ENCODE measurements at regions not wholly inside any gene's neighbourhood (a gene's known extent, or its start where the extent isn't known, plus 50 kb on each side); places are given as distances from the start of the nearest gene placed in this dataset.
"Not testable (repeated sequence)": the region's sequence is repeated elsewhere in the genome, so short reads cannot be mapped to it uniquely, and the experiment has no call there.

DNA sequence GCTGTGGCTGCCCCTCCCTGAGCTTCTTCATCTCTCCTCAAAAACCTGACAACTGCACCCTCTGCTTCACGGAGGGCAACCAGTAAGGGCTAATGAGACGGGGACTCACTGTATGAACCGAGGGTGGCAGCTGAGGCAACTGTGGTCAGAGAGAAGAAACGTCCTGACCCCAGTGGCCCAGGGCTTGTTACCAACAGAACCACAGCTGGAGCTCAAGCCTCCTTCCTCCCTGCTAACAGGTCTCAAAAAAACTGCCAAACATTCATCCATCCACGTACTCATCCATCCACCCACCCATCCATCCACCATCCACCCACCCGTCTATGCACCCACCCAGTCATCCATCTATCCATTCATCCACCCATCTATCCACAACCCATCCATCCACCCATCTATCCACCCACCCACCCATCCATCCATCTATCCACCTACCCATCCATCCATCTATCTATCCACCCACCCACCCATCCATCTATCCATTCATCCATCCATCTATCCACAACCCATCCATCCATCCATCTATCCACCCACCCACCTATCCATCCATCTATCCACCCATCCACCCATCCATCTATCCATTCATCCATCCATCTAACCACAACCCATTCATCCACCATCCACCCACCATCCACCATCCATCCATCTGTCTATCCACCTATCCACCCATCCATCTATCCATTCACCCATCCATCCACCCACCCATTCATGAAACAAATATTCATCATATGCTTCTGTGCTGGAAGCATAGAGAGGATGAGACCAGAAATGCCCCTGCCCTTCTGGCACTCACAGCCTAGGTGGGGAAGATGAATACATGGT lies 111.7 kb downstream of the PDGFA start:
- Mint-ChIP-seq H3K4me1 (peaks cover 2% of the 10 kb centered on the region), H3K9me3 (no peaks in the 10 kb centered on the region), H3K36me3 (ENCODE audit: low read depth) (no peaks in the 10 kb centered on the region), H3K27me3 (peaks cover 7% of the 10 kb centered on the region), H3K27ac (no peak overlapping the region), H3K4me3 (no peak overlapping the region)
- ChIA-PET POLR2A (no interaction called here), CTCF (no interaction called here)
- DNase-seq (no peak), ATAC-seq (ENCODE audit: low read depth) (no peak)
- intact Hi-C loops (cut with micrococcal nuclease): no loop called here
- TF ChIP-seq, protein P1, sequence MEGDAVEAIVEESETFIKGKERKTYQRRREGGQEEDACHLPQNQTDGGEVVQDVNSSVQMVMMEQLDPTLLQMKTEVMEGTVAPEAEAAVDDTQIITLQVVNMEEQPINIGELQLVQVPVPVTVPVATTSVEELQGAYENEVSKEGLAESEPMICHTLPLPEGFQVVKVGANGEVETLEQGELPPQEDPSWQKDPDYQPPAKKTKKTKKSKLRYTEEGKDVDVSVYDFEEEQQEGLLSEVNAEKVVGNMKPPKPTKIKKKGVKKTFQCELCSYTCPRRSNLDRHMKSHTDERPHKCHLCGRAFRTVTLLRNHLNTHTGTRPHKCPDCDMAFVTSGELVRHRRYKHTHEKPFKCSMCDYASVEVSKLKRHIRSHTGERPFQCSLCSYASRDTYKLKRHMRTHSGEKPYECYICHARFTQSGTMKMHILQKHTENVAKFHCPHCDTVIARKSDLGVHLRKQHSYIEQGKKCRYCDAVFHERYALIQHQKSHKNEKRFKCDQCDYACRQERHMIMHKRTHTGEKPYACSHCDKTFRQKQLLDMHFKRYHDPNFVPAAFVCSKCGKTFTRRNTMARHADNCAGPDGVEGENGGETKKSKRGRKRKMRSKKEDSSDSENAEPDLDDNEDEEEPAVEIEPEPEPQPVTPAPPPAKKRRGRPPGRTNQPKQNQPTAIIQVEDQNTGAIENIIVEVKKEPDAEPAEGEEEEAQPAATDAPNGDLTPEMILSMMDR (IDR thresholded peaks at IDR 0.05): no peak

- Mint-ChIP-seq H3K27ac (no peak overlapping the region), H3K4me1 (peaks cover 2% of the 10 kb centered on the region), H3K9me3 (no peaks in the 10 kb centered on the region), H3K36me3 (ENCODE audit: low read depth) (no peaks in the 10 kb centered on the region), H3K27me3 (peaks cover 7% of the 10 kb centered on the region), H3K4me3 (no peak overlapping the region)
- ChIA-PET POLR2A (no interaction called here), CTCF (no interaction called here)
- peak; percentile 9 for DNase-seq
- TF ChIP-seq, protein P1 (IDR thresholded peaks at IDR 0.05): no peak
- intact Hi-C loops (cut with micrococcal nuclease): no loop called here
- no peak for ATAC-seq (ENCODE audit: low read depth)
Observed at GRCh38 chr7:408751-409311, 110.8 kb downstream of the PDGFA start.

GRCh38 chr7:409339-410281 lies 110.0 kb downstream of the PDGFA start:
- Mint-ChIP-seq H3K27me3 (peaks cover 7% of the 10 kb centered on the region), H3K9me3 (no peaks in the 10 kb centered on the region), H3K4me3 (no peak overlapping the region), H3K36me3 (ENCODE audit: low read depth) (no peaks in the 10 kb centered on the region), H3K4me1 (peaks cover 2% of the 10 kb centered on the region), H3K27ac (no peak overlapping the region)
- CTCF ChIA-PET: no interaction called here
- intact Hi-C loops (cut with micrococcal nuclease): no loop called here
- ATAC-seq (ENCODE audit: low read depth): no peak
- peak; percentile 10 for DNase-seq
- TF ChIP-seq, protein P1 (IDR thresholded peaks at IDR 0.05): no peak
- POLR2A ChIA-PET: no interaction called here

DNA sequence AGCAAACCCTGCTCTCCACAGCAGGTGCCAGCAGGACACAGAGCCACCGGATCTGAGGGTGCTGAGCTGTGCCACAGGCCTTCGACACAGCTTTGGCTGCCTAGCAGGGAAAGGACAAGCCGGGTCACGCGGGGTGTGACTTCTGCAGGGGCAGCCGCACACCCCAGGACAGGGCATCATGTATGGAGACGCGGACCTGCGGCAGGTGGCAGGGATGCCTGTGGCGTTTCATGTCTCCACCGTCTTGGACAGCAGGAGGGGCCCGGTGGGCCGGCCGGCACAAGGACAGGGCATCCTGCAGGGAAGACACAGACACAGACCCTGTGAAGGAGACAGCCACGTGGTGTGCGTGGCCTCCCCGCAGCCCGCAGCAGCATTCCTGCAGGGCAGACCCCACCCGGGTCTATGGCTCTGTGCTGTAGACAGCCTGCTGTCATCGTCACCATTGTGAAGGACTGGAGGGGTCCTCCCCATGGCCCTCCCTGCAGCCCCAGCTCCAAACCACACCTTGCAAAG lies 109.2 kb downstream of the PDGFA start:
- intact Hi-C loops (cut with micrococcal nuclease): no loop called here
- TF ChIP-seq, protein P1 (IDR thresholded peaks at IDR 0.05): no peak
- no peak overlapping the region for H3K27ac Mint-ChIP-seq
- ChIA-PET CTCF (no interaction called here), POLR2A (no interaction called here)
- peaks cover 2% of the 10 kb centered on the region for H3K4me1 Mint-ChIP-seq
- H3K36me3 Mint-ChIP-seq (ENCODE audit: low read depth): no peaks in the 10 kb centered on the region
- DNase-seq (peak; percentile 11), ATAC-seq (ENCODE audit: low read depth) (no peak)
- H3K27me3 Mint-ChIP-seq: peaks cover 7% of the 10 kb centered on the region
- no peak overlapping the region for H3K4me3 Mint-ChIP-seq
- H3K9me3 Mint-ChIP-seq: no peaks in the 10 kb centered on the region

DNA sequence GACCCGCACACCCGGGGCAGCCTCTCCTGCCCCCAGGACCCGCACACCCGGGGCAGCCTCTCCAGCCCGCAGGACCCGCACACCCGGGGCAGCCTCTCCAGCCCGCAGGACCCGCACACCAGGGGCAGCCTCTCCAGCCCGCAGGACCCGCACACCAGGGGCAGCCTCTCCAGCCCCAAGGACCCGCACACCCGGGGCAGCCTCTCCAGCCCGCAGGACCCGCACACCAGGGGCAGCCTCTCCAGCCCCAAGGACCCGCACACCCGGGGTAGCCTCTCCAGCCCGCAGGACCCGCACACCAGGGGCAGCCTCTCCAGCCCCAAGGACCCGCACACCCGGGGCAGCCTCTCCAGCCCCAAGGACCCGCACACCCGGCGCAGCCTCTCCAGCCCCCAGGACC lies 108.5 kb downstream of the PDGFA start:
- ATAC-seq (ENCODE audit: low read depth); H3K9me3 Mint-ChIP-seq; H3K27ac Mint-ChIP-seq; POLR2A ChIA-PET; DNase-seq; H3K27me3 Mint-ChIP-seq; H3K4me3 Mint-ChIP-seq; CTCF ChIA-PET; H3K4me1 Mint-ChIP-seq; intact Hi-C loops (cut with micrococcal nuclease); H3K36me3 Mint-ChIP-seq (ENCODE audit: low read depth): not testable (repeated sequence)
